ENCODE measurements at regions not wholly inside any gene's neighbourhood (a gene's known extent, or its start where the extent isn't known, plus 50 kb on each side); places are given as distances from the start of the nearest gene placed in this dataset.

DNA sequence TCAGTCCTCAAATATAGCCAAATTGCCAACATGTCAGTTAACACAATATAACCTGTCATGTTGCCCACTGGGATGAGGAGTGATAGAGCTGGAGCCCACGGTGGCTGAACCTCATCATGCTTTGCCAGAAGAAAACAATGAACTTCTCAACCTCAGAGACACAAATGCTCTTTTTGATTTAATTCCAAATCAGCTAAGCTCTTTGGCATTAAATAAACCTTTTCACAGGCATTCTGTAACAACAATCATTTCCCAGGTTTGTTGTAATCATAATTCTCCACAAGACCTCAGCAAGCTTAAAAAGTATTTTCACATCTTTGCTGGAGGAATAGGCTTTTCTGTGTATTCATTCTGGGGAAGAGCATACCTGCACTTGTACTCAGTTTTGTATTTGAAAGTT, 830.9 kb downstream of the MAT2B start:
- no peaks in the 10 kb centered on the region for H3K36me3 ChIP-seq (ENCODE audit: control insufficient read depth in 5 of 5, insufficient read depth in 5 of 5, low read length in 5 of 5)
- no peak overlapping the region for H3K4me3 ChIP-seq (ENCODE audit: low read depth in 1 of 5, low read length in 5 of 5)
- H3K9ac ChIP-seq (ENCODE audit: low read length in 5 of 5) = no peak overlapping the region
- H3K27me3 ChIP-seq (ENCODE audit: control insufficient read depth in 5 of 5, insufficient read depth in 4 of 5, low read length in 5 of 5) = no peaks in the 10 kb centered on the region
- peaks cover 0 to 12% (median 7%) of the 10 kb centered on the region in 5 donors for H3K4me1 ChIP-seq (ENCODE audit: control insufficient read depth in 5 of 5, insufficient read depth in 5 of 5, low read length in 5 of 5)
- H3K9me3 ChIP-seq (ENCODE audit: control insufficient read depth in 5 of 5, low read length in 5 of 5) = no peaks in the 10 kb centered on the region
- peak overlapping the region; percentile 25 for H3K27ac ChIP-seq (ENCODE audit: low read depth, low read length)

DNA sequence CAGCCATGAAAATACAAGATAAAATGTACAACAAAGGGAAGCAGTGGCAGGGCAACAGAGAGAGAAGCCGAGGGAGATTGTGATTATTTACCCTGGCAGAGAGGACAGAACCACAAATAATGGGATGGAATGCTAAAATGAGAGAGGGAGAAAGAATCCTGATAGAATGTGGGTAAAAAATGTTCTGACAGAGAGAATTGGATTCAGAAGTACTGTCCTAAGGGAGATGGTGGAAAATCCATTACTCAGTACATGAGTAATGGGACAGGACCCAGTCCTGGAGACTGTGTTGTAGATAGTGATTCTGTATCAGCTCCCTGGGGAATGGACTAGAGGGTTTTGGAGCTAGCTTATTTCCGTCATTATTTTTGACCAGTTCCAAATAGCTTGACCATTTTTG, 831.5 kb downstream of the MAT2B start:
- no peaks in the 10 kb centered on the region for H3K27me3 ChIP-seq (ENCODE audit: control insufficient read depth in 5 of 5, insufficient read depth in 4 of 5, low read length in 5 of 5)
- H3K9me3 ChIP-seq (ENCODE audit: control insufficient read depth in 5 of 5, low read length in 5 of 5) = no peaks in the 10 kb centered on the region
- H3K4me3 ChIP-seq (ENCODE audit: low read depth in 1 of 5, low read length in 5 of 5) = no peak overlapping the region
- no peak overlapping the region for H3K9ac ChIP-seq (ENCODE audit: low read length in 5 of 5)
- H3K27ac ChIP-seq (ENCODE audit: low read depth, low read length) = peak overlapping the region; percentile 25
- no peaks in the 10 kb centered on the region for H3K36me3 ChIP-seq (ENCODE audit: control insufficient read depth in 5 of 5, insufficient read depth in 5 of 5, low read length in 5 of 5)
- peaks cover 0 to 12% (median 7%) of the 10 kb centered on the region in 5 donors for H3K4me1 ChIP-seq (ENCODE audit: control insufficient read depth in 5 of 5, insufficient read depth in 5 of 5, low read length in 5 of 5)

DNA sequence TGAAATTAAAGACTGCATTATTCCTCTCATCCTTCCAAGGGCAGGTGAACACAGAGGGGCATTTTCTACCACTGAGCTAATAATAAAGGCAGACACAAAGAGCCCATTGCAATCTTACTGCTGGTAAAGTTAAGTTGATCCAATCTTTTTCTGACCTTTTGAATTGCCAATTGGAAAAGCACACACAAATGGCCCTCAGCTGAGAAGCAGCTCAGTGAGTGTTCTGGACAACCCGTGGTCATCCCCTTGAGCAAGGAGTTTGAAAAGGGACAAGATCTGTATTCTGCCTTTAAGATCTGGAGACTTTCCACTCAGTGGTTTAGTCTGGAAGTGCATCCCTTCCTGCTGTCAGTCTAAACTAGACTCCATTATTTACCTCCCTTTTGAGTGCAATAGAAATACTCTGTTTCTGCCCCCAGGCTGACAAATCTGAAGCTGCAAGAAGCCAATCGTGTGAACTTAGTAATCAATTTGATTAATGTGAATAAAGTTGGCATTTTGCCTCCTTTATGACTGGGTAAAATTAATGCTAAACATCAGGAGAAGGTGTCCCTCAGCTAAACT, 835.7 kb downstream of the MAT2B start:
- Histone ChIP-seq H3K27ac (ENCODE audit: low read depth, low read length) (no peak overlapping the region), H3K9me3 (ENCODE audit: control insufficient read depth in 5 of 5, low read length in 5 of 5) (no peaks in the 10 kb centered on the region), H3K9ac (ENCODE audit: low read length in 5 of 5) (no peak overlapping the region), H3K27me3 (ENCODE audit: control insufficient read depth in 5 of 5, insufficient read depth in 4 of 5, low read length in 5 of 5) (no peaks in the 10 kb centered on the region), H3K4me3 (ENCODE audit: low read depth in 1 of 5, low read length in 5 of 5) (no peak overlapping the region), H3K36me3 (ENCODE audit: control insufficient read depth in 5 of 5, insufficient read depth in 5 of 5, low read length in 5 of 5) (no peaks in the 10 kb centered on the region), H3K4me1 (ENCODE audit: control insufficient read depth in 5 of 5, insufficient read depth in 5 of 5, low read length in 5 of 5) (peaks cover 0 to 10% (median 7%) of the 10 kb centered on the region in 5 donors)

DNA sequence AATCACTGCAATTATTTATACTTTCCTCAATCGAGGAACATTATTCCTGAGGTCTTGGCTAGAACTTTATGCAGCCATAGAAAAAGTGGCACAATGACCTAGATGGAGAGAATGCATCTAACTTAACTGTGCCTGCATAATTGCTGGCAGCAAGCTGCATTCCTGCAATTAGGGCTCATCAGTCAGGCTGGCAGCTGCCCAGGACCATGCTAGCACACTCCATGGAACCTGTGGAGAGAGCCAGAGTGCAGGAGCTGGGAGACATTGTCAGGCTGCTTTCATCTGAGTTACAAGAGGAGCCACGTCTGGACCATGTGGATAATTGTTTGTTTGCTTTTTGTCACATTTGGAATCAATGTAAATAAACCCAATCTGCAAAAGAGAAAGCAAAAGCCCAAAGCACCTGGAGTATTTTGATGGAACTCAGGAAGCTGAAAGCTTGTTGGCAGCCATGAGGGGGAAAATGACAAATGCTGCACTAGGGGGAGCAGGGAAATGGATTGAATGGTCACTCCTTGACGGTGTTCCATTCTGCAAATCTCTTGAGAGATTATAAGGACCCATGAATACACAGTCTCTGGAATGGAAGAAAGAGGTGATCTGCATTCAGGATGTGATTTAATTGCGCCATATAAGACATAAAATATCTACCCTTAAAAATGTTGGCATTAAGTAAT, 839.9 kb downstream of the MAT2B start:
- Histone ChIP-seq H3K27me3 (ENCODE audit: control insufficient read depth in 5 of 5, insufficient read depth in 4 of 5, low read length in 5 of 5) (no peaks in the 10 kb centered on the region), H3K36me3 (ENCODE audit: control insufficient read depth in 5 of 5, insufficient read depth in 5 of 5, low read length in 5 of 5) (no peaks in the 10 kb centered on the region), H3K4me3 (ENCODE audit: low read depth in 1 of 5, low read length in 5 of 5) (no peak overlapping the region), H3K9ac (ENCODE audit: low read length in 5 of 5) (no peak overlapping the region), H3K27ac (ENCODE audit: low read depth, low read length) (no peak overlapping the region), H3K4me1 (ENCODE audit: control insufficient read depth in 5 of 5, insufficient read depth in 5 of 5, low read length in 5 of 5) (peaks cover 0 to under 1% (median under 1%) of the 10 kb centered on the region in 5 donors), H3K9me3 (ENCODE audit: control insufficient read depth in 5 of 5, low read length in 5 of 5) (no peaks in the 10 kb centered on the region)

DNA sequence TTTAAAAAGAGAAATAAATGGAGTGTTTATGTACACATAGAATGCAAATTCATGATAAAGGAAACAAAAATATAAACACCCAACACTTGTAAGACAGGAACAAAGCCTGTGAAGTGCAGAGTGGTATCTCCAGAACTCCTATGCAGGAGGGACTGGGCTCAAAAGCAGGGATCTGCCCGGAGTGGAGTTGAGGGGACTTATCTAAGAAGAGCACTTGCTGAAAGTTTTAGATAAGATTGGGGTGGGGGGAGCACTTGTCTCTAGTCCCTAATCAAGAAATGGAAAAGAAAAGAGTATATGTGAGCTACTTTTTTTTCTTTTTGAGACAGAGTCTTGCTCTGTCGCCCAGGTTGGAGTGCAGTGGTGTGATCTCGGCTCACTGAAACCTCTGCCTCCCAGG, 840.4 kb downstream of the MAT2B start:
- Histone ChIP-seq H3K27ac (ENCODE audit: low read depth, low read length) (no peak overlapping the region), H3K36me3 (ENCODE audit: control insufficient read depth in 5 of 5, insufficient read depth in 5 of 5, low read length in 5 of 5) (no peaks in the 10 kb centered on the region)

DNA sequence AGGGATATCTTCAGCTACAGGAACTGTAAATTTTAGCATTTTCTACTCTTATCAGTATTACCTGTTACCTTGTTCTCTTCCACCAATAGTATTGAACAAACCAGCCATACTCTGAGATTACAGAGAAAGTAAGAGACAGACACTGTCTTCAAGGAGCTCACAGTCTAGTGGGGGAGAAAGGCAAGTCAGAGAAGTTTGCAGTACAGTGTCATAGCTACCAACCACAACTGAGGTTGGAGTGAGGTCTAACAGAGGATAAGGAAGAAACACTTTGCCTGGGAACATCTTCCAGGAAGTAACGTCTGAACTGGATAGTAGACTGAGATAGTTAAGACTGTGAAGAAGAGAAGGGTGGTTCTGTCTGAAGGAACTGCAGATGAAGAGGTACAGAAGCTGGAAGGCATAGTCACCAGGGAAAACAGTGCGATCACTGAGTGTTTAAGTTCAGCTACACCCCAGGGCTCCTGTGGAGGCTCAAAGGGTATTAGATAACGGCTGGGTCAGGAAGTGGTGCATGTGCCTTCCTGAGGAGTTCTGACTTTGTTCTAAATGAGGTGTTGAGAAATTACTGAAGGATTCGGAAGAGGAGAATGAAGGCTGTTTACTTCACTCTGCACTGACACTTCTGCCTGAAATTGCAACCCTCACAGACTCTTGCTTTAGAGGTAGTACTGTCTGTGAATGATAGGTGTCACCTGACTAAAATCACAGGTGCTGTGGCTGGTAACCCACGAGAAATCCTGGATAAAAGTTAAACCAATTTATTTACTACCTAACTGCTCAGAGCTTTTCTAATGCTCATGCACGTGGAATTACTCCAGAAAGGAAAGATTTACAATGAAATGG, 841.6 kb downstream of the MAT2B start:
- no peaks in the 10 kb centered on the region for H3K27me3 ChIP-seq (ENCODE audit: control insufficient read depth in 5 of 5, insufficient read depth in 4 of 5, low read length in 5 of 5)
- H3K36me3 ChIP-seq (ENCODE audit: control insufficient read depth in 5 of 5, insufficient read depth in 5 of 5, low read length in 5 of 5) = no peaks in the 10 kb centered on the region
- H3K27ac ChIP-seq (ENCODE audit: low read depth, low read length) = no peak overlapping the region
- H3K9me3 ChIP-seq (ENCODE audit: control insufficient read depth in 5 of 5, low read length in 5 of 5) = no peaks in the 10 kb centered on the region
- H3K4me3 ChIP-seq (ENCODE audit: low read depth in 1 of 5, low read length in 5 of 5) = no peak overlapping the region
- no peak overlapping the region for H3K9ac ChIP-seq (ENCODE audit: low read length in 5 of 5)
- peaks cover 0 to 9% (median 3%) of the 10 kb centered on the region in 5 donors for H3K4me1 ChIP-seq (ENCODE audit: control insufficient read depth in 5 of 5, insufficient read depth in 5 of 5, low read length in 5 of 5)

More for the DNA sequence above, 840.4 kb downstream of the MAT2B start:
- Histone ChIP-seq H3K9ac (ENCODE audit: low read length in 5 of 5) (no peak overlapping the region), H3K27me3 (ENCODE audit: control insufficient read depth in 5 of 5, insufficient read depth in 4 of 5, low read length in 5 of 5) (no peaks in the 10 kb centered on the region), H3K4me1 (ENCODE audit: control insufficient read depth in 5 of 5, insufficient read depth in 5 of 5, low read length in 5 of 5) (peaks cover 0 to 6% (median 3%) of the 10 kb centered on the region in 5 donors), H3K9me3 (ENCODE audit: control insufficient read depth in 5 of 5, low read length in 5 of 5) (no peaks in the 10 kb centered on the region), H3K4me3 (ENCODE audit: low read depth in 1 of 5, low read length in 5 of 5) (no peak overlapping the region)

DNA sequence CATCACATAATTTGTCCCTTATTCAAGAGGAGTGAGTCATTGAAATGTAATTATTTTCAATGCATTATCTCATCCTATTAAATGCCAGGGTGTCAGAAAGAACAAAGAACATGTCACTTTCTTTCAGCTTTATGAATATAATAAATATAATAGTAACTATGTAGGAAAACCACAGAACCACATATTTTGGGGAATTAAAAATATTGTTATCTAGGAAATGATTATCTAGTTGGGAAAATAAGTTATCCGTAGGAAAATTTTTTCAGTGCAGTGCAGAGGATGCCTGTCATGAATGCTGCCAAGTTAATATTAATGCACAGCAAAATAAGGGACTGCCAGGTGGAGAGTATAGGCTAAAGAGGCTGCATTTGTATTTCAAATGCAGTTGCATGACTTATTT, 844.8 kb downstream of the MAT2B start:
- Histone ChIP-seq H3K9me3 (ENCODE audit: control insufficient read depth in 5 of 5, low read length in 5 of 5) (no peaks in the 10 kb centered on the region), H3K27me3 (ENCODE audit: control insufficient read depth in 5 of 5, insufficient read depth in 4 of 5, low read length in 5 of 5) (no peaks in the 10 kb centered on the region), H3K4me1 (ENCODE audit: control insufficient read depth in 5 of 5, insufficient read depth in 5 of 5, low read length in 5 of 5) (peaks cover 0 to 32% (median 11%) of the 10 kb centered on the region in 5 donors), H3K27ac (ENCODE audit: low read depth, low read length) (no peak overlapping the region), H3K36me3 (ENCODE audit: control insufficient read depth in 5 of 5, insufficient read depth in 5 of 5, low read length in 5 of 5) (no peaks in the 10 kb centered on the region), H3K9ac (ENCODE audit: low read length in 5 of 5) (no peak overlapping the region), H3K4me3 (ENCODE audit: low read depth in 1 of 5, low read length in 5 of 5) (no peak overlapping the region)

DNA sequence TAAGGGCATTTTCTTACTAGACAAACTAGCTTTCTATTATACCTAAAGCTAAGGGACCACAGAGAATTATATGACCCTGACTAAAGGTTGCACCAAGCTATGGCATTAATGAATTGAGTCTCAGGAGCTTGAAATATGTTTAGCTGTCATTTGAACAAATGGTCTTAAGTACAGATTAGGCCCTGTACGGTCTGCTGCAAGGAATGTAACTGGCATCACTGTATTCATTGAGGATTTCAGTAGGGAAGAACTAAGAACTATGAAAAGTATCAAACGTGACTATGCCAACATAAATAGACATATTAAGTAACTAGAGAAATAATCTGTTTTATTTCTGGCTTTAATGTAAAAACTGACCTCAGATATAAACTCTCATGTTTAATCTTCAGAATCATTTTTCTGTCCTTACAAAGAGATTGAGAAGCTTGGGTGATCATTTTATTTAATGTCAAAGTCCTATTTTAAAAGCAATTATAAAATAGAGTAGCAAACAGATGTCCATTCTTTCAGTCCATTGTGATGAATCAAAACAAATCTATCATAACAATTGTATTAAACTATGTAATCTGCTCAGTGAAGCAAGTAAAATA, 845.9 kb downstream of the MAT2B start:
- Histone ChIP-seq H3K36me3 (ENCODE audit: control insufficient read depth in 5 of 5, insufficient read depth in 5 of 5, low read length in 5 of 5) (no peaks in the 10 kb centered on the region), H3K9me3 (ENCODE audit: control insufficient read depth in 5 of 5, low read length in 5 of 5) (no peaks in the 10 kb centered on the region), H3K4me3 (ENCODE audit: low read depth in 1 of 5, low read length in 5 of 5) (no peak overlapping the region), H3K9ac (ENCODE audit: low read length in 5 of 5) (no peak overlapping the region), H3K27ac (ENCODE audit: low read depth, low read length) (no peak overlapping the region), H3K4me1 (ENCODE audit: control insufficient read depth in 5 of 5, insufficient read depth in 5 of 5, low read length in 5 of 5) (peaks cover 0 to 32% (median 11%) of the 10 kb centered on the region in 5 donors), H3K27me3 (ENCODE audit: control insufficient read depth in 5 of 5, insufficient read depth in 4 of 5, low read length in 5 of 5) (no peaks in the 10 kb centered on the region)

DNA sequence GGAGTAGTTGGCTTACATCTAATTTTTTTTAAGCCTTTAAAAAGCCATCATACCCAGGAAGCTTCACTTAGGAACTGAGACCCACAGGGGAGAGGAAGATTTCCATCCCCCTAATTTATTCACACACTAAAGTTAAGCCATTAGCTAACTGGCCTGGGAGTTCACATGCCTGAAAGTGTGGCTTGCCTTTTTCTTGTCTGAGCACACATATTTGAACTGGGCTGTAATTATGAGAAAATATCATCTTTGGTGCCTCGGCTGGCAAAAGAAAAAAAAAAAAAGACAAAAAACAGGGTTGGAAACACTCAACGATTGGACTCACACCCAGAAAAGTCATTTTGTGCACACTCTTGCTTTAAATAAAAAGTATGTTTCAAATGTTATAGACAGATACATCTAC, 847.3 kb downstream of the MAT2B start:
- peak overlapping the region in 1 of 5 donors; percentile 24 for H3K9ac ChIP-seq (ENCODE audit: low read length in 5 of 5)
- H3K4me1 ChIP-seq (ENCODE audit: control insufficient read depth in 5 of 5, insufficient read depth in 5 of 5, low read length in 5 of 5) = peaks cover 0 to 32% (median 11%) of the 10 kb centered on the region in 5 donors
- H3K4me3 ChIP-seq (ENCODE audit: low read depth in 1 of 5, low read length in 5 of 5) = no peak overlapping the region
- H3K36me3 ChIP-seq (ENCODE audit: control insufficient read depth in 5 of 5, insufficient read depth in 5 of 5, low read length in 5 of 5) = no peaks in the 10 kb centered on the region
- no peaks in the 10 kb centered on the region for H3K27me3 ChIP-seq (ENCODE audit: control insufficient read depth in 5 of 5, insufficient read depth in 4 of 5, low read length in 5 of 5)
- no peaks in the 10 kb centered on the region for H3K9me3 ChIP-seq (ENCODE audit: control insufficient read depth in 5 of 5, low read length in 5 of 5)
- peak overlapping the region; percentile 65 for H3K27ac ChIP-seq (ENCODE audit: low read depth, low read length)

DNA sequence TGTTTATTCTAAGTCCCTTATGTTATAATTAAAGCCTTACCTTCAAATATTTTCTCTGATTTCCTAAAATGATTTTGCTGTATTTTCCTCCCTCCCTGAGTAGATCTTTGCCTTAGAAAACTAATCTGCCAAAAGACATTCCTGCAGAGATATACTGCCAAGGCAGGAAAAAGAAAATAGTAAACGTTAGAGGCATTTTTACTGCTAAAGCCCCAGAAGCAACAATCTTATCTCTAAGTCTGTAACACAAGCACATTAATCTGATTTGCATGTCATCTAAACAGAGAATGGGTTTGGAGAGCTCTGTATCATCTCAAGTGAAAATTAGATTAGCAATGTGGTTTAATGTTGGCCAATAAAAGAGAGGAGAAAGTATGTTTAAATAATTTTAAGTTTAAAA, 847.7 kb downstream of the MAT2B start:
- Histone ChIP-seq H3K27me3 (ENCODE audit: control insufficient read depth in 5 of 5, insufficient read depth in 4 of 5, low read length in 5 of 5) (no peaks in the 10 kb centered on the region), H3K4me1 (ENCODE audit: control insufficient read depth in 5 of 5, insufficient read depth in 5 of 5, low read length in 5 of 5) (peaks cover 0 to 32% (median 11%) of the 10 kb centered on the region in 5 donors), H3K9ac (ENCODE audit: low read length in 5 of 5) (peak overlapping the region in 1 of 5 donors; percentile 24), H3K27ac (ENCODE audit: low read depth, low read length) (peak overlapping the region; percentile 65), H3K4me3 (ENCODE audit: low read depth in 1 of 5, low read length in 5 of 5) (no peak overlapping the region), H3K9me3 (ENCODE audit: control insufficient read depth in 5 of 5, low read length in 5 of 5) (no peaks in the 10 kb centered on the region), H3K36me3 (ENCODE audit: control insufficient read depth in 5 of 5, insufficient read depth in 5 of 5, low read length in 5 of 5) (no peaks in the 10 kb centered on the region)

Data from subcutaneous abdominal adipose tissue (tissue), 5 donors.